Esophagus squamous epithelium (tissue), 4 donors: ENCODE measurements at regions not wholly inside any gene's neighbourhood (a gene's known extent, or its start where the extent isn't known, plus 50 kb on each side); places are given as distances from the start of the nearest gene placed in this dataset.

Experiments used
- POLR2A ChIP-seq, 4 donors: fragments of 450-650 bp; IDR thresholded peaks; one replicate each; pipeline ENCODE4 v1.6.1; 2017; ENCODE audit warnings: antibody characterized with exemption in 4 of 4, mild to moderate bottlenecking in 4 of 4, moderate library complexity in 3 of 4
- TF ChIP-seq, protein P1 (sequence below), 6 experiments: fragments of 450-650 bp in 4 of 6; fragments of 200-600 bp in 2 of 6; sonication (generic) in 2 of 6; IDR thresholded peaks; one replicate each; pipeline ENCODE4 v1.5.1; 2016 to 2019; ENCODE audit warnings: antibody characterized with exemption in 6 of 6, mild to moderate bottlenecking in 4 of 6, moderate library complexity in 4 of 6

DNA sequence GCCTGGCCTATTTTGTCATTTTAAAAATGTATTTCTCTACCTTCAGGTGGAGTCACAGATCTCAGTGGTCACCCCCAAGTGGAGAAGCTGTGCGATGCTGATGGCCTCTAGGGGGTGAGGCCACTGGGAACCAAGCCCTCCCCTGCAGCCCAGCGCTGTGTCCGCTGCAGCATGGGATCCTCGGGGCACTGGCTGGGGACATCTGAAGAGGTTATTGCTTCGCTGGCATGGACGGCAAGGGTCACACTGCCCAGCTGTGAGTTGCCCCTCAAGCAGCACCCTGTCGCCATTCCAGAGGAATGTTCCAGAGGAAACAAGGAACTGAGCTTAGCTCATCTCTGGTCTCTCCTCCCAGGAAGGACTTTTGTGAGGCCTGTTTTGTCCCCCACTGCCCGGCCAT, 119.6 kb upstream of the S1PR3 start:
- TF ChIP-seq, protein P1, sequence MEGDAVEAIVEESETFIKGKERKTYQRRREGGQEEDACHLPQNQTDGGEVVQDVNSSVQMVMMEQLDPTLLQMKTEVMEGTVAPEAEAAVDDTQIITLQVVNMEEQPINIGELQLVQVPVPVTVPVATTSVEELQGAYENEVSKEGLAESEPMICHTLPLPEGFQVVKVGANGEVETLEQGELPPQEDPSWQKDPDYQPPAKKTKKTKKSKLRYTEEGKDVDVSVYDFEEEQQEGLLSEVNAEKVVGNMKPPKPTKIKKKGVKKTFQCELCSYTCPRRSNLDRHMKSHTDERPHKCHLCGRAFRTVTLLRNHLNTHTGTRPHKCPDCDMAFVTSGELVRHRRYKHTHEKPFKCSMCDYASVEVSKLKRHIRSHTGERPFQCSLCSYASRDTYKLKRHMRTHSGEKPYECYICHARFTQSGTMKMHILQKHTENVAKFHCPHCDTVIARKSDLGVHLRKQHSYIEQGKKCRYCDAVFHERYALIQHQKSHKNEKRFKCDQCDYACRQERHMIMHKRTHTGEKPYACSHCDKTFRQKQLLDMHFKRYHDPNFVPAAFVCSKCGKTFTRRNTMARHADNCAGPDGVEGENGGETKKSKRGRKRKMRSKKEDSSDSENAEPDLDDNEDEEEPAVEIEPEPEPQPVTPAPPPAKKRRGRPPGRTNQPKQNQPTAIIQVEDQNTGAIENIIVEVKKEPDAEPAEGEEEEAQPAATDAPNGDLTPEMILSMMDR (IDR thresholded peaks at IDR 0.05): no peak
- no peak for TF ChIP-seq POLR2A (IDR thresholded peaks at IDR 0.05)
